Posterior cingulate gyrus (tissue), 11 donors: ENCODE measurements at regions not wholly inside any gene's neighbourhood (a gene's known extent, or its start where the extent isn't known, plus 50 kb on each side); places are given as distances from the start of the nearest gene placed in this dataset.

Source experiments
- DNase-seq, 10 donors: peaks; one replicate each; pipeline versions ENCODE4 v3.0.0 to v3.0.0-alpha.2; 2020 to 2021; ENCODE audit warnings: mixed read lengths in 3 of 10
- intact Hi-C: fragments of 100-400 bp; cut with DNase I; formaldehyde crosslinking; loops from one replicate; pipeline ENCODE4 v1.15.1; 2023

DNA sequence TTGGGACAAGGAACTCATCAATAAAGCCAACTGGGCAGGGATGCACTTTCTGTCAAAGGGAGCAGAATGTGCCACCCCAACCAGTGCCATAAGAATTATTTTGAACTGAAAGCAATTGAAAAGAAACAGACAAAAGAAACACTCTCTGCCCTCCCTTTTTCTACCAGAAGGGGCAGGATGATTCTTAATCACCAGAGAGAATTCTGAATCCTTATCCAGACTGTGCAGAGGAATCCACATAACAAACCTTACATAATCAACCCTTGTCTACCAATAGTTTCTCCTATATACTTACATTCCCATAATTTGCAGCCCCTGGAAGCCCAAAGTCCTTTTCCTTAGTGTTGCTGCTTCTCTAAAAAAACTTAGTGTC is 520.7 kb upstream of the NBEA start:
- intact Hi-C loops: no loop called here
- no peak for DNase-seq

DNA sequence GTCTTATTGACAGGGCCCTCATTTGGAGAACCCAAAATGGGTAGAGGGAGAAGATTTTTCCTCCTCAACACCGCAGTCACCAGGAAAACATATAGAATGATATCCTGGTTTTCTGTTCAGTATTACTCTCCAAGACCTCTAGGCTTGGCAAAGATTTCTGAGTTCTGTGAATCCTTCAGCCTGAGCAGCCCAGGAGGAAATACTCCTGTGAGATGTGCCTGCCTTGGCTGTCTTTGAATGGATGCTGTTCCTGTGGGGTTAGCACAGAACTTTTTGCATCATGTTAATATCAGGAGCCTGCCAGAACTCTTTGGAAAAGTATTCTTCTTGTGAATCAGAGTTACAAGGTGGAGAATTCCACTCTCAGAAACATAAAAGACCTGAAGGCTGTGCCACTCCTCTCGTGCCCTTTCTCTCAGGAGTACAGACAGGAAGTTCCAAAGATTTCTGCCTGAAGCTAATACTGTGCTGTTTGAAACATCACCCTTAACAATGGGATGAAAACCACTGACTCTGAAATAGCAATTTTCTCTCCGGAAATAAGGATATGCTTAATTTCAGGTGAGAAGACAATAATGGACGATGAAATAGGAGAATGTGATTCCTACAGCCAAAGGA is 520.1 kb upstream of the NBEA start:
- intact Hi-C loops: no loop called here
- no peak for DNase-seq

DNA sequence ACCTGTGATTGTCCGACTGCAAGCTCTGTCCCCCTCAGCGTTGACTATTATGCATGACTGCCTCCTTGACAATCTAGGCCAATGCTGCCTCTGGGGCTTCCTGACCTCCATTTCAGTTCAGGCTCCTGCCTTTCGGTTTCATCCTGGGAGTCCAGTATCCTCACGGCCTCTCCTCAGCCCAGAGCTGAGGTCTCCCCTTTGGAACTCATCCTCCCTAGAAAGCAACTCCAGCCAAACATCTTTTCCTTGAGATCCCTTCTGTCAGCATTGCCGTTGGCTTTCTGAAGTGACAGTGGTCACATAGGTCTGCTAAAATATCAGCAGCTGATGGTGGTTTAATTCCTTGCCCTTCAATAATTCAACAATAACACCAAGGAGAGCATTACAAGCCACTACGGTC is 519.1 kb upstream of the NBEA start:
- DNase-seq: no peak
- intact Hi-C loops: no loop called here

DNA sequence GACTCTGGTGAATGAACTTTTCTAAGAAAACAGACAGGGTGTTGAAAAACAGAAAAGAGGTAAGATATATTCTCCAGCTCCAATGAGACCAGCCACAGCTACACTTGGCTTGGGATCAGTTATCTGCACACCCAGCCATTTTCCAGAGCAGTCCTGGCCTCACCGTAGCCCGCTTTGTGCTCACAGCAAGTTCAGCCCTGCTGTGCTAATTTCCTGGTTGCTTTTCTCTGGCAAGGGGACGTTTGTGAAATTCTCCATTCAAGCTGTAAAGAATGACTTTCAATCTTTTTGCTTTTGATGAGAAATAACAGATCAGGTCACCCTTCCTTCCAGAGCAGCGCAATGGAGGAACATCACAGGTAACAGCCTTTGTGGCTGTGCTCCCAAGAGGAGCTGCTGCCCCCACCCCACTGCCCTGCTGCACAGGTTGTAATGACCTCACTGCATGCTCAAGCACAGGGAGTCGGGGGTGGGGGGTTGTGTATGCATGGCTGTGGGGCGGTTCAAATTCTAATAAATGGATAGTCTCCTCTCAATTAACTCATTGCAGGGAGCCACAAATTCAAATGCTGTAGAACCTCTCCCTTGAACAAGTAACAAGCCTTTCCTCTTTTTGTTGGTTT is 516.6 kb upstream of the NBEA start:
- intact Hi-C loops: no loop called here
- no peak for DNase-seq

DNA sequence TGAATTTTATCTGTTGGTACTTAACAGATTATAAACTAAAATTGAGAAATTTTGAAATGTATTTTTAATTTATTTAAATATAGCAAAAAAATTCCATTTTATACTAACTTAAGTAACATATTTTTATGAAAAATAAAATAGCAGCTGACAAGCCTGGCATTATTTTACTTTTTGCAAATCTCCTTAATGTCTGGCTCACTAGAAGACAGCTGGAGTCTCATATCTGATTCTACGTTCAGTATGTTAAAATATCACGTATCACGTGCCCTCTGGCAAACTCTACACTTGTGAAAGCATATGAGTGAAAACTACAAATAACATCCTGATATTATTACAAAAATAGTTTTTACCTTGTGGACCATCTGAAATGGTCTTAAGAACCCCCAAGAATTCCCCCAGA is 513.2 kb upstream of the NBEA start:
- no peak for DNase-seq
- intact Hi-C loops: no loop called here

DNA sequence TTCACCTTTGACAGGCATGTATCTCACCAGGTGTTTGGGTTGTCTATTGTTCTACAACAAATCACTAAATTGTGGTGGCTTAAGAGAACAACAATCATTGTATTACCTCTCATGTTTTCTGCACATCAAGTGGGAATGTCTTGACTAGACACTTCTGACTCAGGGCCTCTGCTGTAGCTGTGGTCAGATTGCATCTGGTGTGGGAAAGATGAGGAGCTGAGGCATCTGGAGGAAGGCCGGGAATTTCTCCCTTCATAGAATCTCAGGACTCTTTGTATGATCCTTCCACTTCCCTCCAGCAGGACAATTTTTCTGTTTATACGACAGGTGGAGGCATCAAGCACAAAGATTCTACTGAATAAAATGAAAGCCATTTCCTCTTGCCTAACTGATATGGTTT is 511.8 kb upstream of the NBEA start:
- no peak for DNase-seq
- intact Hi-C loops: no loop called here

DNA sequence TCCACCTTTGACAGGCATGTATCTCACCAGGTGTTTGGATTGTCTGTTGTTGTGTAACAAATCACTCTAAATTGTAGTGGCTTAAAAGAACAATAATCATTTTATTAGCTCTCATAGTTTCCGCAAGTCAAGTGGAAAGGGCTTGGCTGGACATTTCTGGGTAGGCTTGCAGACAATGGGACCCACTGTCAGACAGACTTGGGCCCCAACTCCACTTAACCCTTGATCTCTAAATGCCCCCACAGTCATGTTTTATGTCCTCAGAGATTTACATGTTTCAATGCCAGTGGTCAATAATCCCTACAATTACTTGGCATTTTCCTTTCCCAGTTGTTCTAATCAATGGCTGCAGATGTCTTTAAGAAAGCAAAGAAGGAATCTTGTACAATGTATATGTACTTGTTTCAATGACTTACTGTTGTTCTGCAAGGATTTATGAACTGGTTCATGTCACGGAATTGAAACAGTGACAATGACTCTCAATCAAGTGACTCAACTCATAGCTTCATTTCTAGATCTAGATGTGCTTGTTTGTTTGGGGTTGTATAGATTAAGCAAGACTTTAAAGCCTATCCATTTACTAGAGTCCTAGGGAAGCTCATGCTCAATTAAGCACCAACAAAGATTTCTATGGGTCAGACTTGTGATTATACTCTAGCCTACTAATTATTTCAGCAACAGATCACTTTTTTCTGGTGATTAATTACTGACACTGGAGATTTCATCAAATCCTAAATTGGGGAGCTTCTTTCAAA is 510.1 kb upstream of the NBEA start:
- intact Hi-C loops: no loop called here

DNA sequence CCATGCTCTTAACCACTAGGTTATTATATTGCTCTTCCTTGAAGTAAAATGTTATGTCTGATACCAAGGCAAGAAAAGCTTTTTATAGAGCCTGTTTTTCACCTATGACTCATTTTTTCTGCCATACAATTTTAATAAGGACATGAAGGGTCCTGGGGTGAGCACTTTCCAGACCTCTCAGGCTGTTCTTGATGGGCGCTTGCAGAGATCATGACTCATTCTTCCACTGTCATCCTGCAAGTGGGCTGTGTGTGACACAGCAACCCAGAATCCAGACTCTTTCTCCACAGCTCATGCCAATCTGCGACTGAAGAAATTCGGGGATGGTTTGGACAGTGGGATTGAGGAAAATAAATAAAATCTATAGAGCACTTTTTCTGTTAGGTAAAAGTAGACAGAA is 506.7 kb upstream of the NBEA start:
- intact Hi-C loops: no loop called here
- DNase-seq: no peak

More for the DNA sequence above, 510.1 kb upstream of the NBEA start:
- DNase-seq: no peak

DNA sequence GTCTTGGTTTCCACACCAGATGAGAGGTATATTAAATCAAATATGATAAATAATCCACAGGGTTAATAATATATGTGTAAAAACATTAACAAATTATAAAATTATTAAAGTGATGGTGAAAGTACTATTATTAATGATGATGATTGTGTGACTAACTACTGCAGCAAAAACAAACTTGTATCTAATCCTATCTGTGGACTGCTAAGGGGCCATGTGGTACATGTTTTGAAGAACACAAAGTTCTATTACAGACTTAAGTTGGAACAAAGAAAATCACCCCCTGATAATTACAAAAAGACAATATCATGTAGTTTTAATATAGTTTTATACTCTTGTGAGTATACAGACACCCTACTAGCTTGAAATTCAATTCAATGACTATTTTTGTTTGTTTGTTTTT is 504.2 kb upstream of the NBEA start:
- intact Hi-C loops: no loop called here

DNA sequence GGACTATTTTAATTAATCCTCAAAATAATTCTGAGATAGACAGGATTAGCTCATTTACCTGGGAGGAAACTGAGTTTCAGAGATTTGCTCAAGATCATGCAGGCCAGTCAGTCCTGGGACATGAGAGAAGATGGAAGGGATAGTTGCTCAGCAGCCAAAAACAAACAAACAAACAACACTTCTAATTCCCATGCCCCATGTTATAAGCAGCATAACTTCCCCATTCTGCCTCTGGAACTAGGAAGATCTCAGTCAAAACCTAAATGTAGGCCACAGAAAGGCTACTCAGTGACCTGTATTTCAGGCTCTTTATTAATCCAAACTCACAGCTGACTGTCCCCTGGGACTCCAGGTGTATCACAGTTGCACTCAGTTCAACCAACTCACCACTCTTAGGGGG is 489.2 kb upstream of the NBEA start:
- no peak for DNase-seq
- intact Hi-C loops: no loop called here

More for the DNA sequence above, 504.2 kb upstream of the NBEA start:
- no peak for DNase-seq

DNA sequence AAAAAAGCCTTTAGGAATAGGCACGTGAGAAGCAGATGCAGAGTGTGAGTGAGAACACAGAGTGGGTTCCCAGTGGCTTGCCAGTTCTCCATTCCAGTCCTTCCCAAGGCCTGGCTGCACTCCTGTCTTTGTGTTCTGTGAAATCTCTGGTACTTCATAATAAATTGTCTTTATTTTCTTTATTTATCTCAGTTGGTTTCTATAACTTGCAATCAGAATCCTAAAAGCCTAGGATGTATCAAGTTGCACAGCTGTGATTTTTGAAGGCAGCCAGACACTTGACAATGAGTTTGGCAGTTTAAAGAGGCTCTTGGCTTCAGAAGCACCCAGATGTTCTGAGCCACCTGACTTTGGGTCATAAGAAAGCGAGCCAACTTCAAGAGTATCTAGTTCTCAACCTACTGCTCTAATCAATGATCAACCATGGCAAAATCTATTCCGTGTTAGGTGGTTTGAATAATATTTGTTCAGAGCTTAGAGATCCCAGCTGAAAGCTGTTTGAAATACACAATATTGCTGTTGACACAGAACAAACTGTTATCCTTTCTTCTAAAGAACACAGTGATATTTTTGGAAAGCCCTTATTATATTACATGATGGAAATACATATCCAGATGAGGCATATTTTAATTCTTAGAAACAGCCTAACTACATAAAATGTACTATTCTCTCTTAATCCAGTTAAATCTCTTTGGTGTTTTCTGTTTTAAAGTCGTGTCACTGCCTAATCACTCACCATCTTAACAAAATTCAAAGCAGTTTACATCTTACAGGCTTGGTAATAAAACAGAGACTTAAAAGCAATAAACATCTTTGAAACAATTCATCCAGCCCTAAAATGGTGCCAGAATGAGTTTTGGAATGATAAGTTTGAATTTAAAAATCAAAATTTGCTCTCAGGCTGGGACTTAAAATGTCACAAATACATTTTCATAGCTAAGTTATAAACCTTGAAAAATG is 483.0 kb upstream of the NBEA start:
- intact Hi-C loops: no loop called here
- DNase-seq: peak in 1 of 10 donors; percentile 9

DNA sequence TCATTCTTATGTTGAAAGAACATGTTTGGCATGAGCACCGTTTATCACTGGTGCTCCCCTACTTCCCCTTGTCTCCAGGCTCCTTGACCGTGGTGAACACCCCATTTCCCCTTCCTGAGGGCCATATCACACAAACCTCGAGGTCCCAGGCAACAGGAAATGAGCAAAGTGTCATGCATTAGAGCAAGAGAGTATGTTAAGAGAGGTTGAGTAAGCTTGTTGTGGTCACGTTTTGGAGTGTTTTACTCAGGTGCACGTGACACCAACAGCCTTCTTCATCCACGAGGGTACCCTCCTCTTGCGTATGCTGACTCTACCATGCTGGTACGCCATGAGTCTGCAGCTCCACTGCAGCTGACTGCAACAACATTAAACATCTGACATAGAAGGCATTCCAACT is 482.2 kb upstream of the NBEA start:
- intact Hi-C loops: no loop called here
- no peak for DNase-seq

DNA sequence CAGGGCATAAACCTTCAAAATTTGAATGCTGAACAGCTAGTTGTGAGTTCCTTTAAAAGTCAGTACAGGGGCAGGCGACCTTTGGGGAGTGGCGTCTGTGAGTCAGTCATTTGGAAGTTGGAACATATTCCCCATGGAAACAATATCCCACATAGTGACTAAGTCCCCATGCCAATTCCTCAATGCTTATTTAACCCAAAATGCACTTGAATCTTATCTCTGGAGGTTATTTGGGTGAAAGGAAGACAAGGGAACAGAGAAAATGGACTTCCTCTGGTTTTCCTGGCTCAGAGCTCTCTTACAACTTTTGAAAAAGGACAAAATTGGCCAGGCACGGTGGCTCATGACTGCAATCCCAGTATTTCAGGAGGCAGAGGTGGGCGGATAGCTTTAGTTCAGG is 479.2 kb upstream of the NBEA start:
- DNase-seq: no peak
- intact Hi-C loops: no loop called here

DNA sequence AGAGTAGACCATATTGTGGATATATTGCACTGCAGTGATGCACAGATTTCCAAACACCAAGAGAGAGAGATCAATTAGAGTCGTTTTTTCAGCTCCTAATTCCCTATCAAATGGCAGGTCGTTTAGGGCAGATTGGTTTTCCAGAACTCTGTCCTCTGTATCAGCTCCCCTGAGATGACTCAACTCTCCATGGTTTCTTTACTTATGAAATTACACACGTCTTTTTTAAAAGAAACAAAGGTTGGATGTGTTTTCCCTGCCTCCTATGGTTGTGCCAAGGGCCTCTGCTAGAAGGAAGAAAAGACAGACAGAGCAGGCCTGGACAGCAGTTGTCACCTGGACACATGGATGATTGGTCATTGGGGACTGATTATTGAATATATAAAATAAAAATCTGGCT is 478.1 kb upstream of the NBEA start:
- intact Hi-C loops: no loop called here
- DNase-seq: no peak

DNA sequence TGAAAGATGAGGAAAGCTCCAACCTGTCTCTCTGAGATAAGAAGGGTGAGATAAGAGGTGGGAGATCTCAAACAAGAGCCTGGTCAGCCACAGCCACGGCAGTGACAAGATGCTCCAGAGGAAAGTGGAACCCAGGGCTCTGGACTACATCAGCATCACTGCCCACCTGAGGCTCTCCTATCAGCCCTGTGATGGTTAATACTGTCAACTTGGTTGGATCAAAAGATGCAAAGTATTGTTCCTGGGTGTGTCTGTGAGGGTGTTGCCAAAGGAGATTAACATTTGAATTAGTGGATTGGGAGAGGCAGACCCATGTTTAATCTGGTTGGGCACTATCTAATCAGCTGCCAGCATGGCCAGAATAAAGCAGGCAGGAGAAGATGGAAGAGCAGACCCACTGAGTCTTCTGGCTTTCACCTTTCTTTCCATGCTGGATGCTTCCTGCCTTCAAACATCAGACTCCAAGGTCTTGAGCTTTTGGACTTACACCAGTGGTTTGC is 476.6 kb upstream of the NBEA start:
- no peak for DNase-seq
- intact Hi-C loops: no loop called here

DNA sequence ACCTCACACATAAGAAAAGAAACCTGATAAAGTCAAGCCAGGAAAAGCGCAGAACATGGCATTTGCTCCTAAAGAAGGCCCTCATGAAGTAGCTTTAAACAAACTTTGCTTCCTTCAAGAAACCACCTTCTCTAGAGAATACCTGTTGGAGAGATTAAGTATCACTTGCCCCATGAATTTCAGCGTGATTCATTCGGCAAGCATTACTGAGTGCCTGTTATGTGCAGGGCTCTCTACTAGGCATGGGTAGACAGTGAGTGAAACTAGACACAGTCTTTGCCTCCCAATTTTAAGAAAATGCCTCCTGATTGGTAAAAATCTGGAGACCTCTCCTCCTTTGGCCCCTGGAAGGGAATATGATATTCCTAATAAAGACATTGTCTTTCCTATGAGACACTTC is 475.8 kb upstream of the NBEA start:
- intact Hi-C loops: no loop called here
- DNase-seq: no peak

DNA sequence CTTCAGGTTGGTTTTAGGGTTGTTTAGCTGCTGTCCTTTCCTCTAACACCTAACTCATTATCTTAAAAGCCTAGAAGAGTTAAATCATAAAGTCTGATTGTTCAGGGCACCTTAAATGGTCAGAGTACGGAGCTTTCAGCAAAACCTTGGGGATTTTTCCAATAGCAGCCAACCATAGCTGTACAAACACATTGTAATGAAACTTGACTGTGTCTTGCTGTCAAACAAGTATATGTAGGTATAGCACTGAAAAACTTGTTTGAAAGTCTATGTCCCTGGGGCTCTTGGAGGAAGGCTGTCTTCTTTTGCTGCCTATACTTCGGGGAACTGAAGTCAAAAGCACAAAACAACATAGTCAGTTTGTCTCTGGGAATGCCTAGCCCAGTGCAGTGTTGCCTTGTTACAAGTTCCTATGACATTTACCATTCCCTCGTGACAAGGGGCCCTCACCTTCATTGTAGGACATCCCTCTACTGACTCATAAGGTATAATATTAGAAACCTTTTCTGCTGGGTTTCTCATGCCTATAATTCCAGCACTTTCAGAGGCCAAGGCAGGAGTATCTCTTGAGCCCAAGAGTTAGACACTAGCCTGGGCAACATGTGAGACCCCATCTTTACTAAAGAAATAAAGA is 474.5 kb upstream of the NBEA start:
- intact Hi-C loops: no loop called here
- no peak for DNase-seq

DNA sequence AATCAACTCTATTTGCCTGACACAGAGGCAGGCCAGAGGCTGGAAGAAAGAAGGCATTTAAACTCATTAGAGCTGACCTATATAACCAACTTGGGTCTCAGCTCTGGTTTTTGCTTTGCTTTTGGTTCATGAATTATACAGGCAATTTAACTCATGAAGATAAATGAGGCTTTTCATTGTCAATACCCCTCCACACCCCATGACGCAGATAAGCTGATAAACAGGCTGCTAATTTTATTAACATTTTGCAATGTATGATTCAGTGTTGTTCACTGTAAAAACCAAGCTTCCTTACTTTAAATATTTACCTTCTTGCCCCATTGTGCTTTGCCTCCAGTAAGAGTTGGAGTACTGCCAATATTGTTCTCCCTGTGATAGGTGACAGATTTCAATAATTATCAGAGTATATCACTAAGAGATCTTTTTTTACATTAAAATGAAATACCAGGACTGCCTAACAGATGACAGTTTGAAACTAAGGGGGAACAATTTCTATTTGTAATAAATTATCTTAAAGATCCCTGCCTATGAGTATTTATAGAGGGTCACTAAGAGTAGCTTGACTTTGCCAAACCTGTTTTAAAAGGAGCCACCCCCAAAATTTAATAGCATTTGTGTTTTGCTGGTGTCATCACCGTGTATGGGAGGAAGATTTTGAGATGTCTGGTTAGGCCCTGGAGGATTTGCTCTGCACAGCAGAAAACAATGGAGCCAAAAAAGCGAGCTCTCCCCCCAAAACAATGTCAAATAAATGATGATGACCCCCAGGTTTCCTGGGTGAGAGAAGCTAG is 472.7 kb upstream of the NBEA start:
- intact Hi-C loops: no loop called here

DNA sequence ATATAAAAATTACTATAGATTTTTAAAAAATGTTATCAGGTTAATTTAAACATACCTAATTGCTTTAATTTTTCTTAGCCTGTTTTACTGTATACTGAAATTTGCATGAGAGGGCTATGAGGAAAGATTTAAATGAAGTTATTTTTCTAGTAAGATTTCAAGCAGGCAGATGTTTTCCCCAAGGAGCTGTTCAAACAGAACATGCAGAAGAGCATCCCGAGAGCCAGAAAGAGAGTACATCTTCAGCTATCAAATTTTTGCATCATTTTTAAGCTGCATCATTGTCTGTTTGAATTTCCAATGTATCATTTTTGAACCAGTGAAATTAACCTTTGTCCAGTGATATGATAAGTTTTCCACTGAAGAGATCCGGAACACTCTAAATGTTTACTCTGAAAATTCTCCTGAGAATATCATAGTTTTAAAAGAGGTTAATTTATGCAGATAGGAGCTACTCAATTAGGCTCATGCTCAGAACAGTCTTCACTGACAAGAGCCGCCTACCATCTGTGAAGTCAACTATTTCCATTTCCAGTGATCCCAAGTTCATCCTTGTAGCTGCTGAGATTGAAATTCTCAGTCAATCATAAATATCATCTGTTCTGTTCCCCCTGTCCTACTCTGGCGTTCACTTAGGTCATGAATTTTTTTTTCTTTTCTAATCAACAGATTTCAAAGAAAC is 467.7 kb upstream of the NBEA start:
- no peak for DNase-seq
- intact Hi-C loops: no loop called here

More for the DNA sequence above, 472.7 kb upstream of the NBEA start:
- DNase-seq: no peak
